DMS53 (cell line): ENCODE measurements at regions not wholly inside any gene's neighbourhood (a gene's known extent, or its start where the extent isn't known, plus 50 kb on each side); places are given as distances from the start of the nearest gene placed in this dataset.
"Not testable (repeated sequence)": the region's sequence is repeated elsewhere in the genome, so short reads cannot be mapped to it uniquely, and the experiment has no call there.

ENCODE experiments used
- DNase-seq: peaks from one replicate; lab custom pipeline; 2025; lab: John Stamatoyannopoulos, UW

- DNase-seq: no peak
Measured at GRCh38 chr4:66275411-66276038, 605.2 kb upstream of the EPHA5 start.

GRCh38 chr4:66273110-66273509 lies 602.8 kb upstream of the EPHA5 start:
- no peak for DNase-seq

- not testable (repeated sequence) for DNase-seq
Measured at GRCh38 chr4:66270356-66270755, 600.1 kb upstream of the EPHA5 start.

GRCh38 chr4:66266554-66266953 lies 596.3 kb upstream of the EPHA5 start:
- DNase-seq: not testable (repeated sequence)

GRCh38 chr4:66266035-66266434 lies 595.7 kb upstream of the EPHA5 start:
- peak; percentile 77 for DNase-seq

GRCh38 chr4:66252291-66252690 lies 582.0 kb upstream of the EPHA5 start:
- peak; percentile 10 for DNase-seq

- DNase-seq: no peak
Measured at GRCh38 chr4:66246643-66247042, 576.4 kb upstream of the EPHA5 start.

- no peak for DNase-seq
Measured at GRCh38 chr4:66235876-66236275, 565.6 kb upstream of the EPHA5 start.

- no peak for DNase-seq
Measured at GRCh38 chr4:66229885-66230284, 559.6 kb upstream of the EPHA5 start.

GRCh38 chr4:66225539-66225938 lies 555.2 kb upstream of the EPHA5 start:
- no peak for DNase-seq

- DNase-seq: no peak
Measured at GRCh38 chr4:66223068-66223703, 552.9 kb upstream of the EPHA5 start.

- DNase-seq: no peak
Measured at GRCh38 chr4:66219401-66219800, 549.1 kb upstream of the EPHA5 start.

GRCh38 chr4:66216252-66216651 lies 546.0 kb upstream of the EPHA5 start:
- no peak for DNase-seq

GRCh38 chr4:66212489-66212888 lies 542.2 kb upstream of the EPHA5 start:
- DNase-seq: no peak

- DNase-seq: no peak
Measured at GRCh38 chr4:66204534-66205247, 534.4 kb upstream of the EPHA5 start.

- DNase-seq: no peak
Measured at GRCh38 chr4:66202870-66203269, 532.6 kb upstream of the EPHA5 start.

- no peak for DNase-seq
Measured at GRCh38 chr4:66197451-66197850, 527.2 kb upstream of the EPHA5 start.

- no peak for DNase-seq
Measured at GRCh38 chr4:66193487-66193886, 523.2 kb upstream of the EPHA5 start.

- peak; percentile 12 for DNase-seq
Measured at GRCh38 chr4:66187175-66187720, 517.0 kb upstream of the EPHA5 start.

- no peak for DNase-seq
Measured at GRCh38 chr4:66186095-66186494, 515.8 kb upstream of the EPHA5 start.

- DNase-seq: no peak
Measured at GRCh38 chr4:66182636-66183035, 512.3 kb upstream of the EPHA5 start.

GRCh38 chr4:66178906-66179305 lies 508.6 kb upstream of the EPHA5 start:
- peak; percentile 4 for DNase-seq

- DNase-seq: peak; percentile 8
Measured at GRCh38 chr4:66169341-66169740, 499.1 kb upstream of the EPHA5 start.
